ENCODE measurements at regions not wholly inside any gene's neighbourhood (a gene's known extent, or its start where the extent isn't known, plus 50 kb on each side); places are given as distances from the start of the nearest gene placed in this dataset.

- no peak for ATAC-seq
- TF ChIP-seq CTCF (IDR thresholded peaks at IDR 0.05) (no peak), POLR2A (IDR thresholded peaks at IDR 0.05) (no peak)
- intact Hi-C loops (cut with DNase I), result no loop called here
- Histone ChIP-seq H3K27ac (no peak overlapping the region), H3K4me1 (no peaks in the 10 kb centered on the region), H3K36me3 (replicated peaks in 1 of 2; ENCODE audit: insufficient read depth in 1 of 2, low read depth in 2 of 2) (no peaks in the 10 kb centered on the region), H3K4me3 (no peak overlapping the region), H3K27me3 (no peaks in the 10 kb centered on the region), H3K9me3 (no peaks in the 10 kb centered on the region)
- DNase-seq, result no peak
These were observed 1950.2 kb upstream of the LRRTM1 start for GRCh38 chr2:82254728-82255127.

GRCh38 chr2:82246220-82246775, 1941.7 kb upstream of the LRRTM1 start:
- Histone ChIP-seq H3K4me3 (no peak overlapping the region), H3K27ac (no peak overlapping the region), H3K36me3 (replicated peaks in 1 of 2; ENCODE audit: insufficient read depth in 1 of 2, low read depth in 2 of 2) (no peaks in the 10 kb centered on the region), H3K27me3 (no peaks in the 10 kb centered on the region), H3K4me1 (no peaks in the 10 kb centered on the region), H3K9me3 (no peaks in the 10 kb centered on the region)
- DNase-seq (no peak), ATAC-seq (no peak)
- intact Hi-C loops (cut with DNase I), result no loop called here
- TF ChIP-seq CTCF (IDR thresholded peaks at IDR 0.05), result no peak
- no peak for TF ChIP-seq POLR2A (IDR thresholded peaks at IDR 0.05)
- 71 to 85% methylated on average over 1 of the region's 1 CpG for WGBS, 2 donors

GRCh38 chr2:82239176-82239575, 1934.6 kb upstream of the LRRTM1 start:
- WGBS, 2 donors, result 20 to 24% methylated on average over 2 of the region's 2 CpGs
- ATAC-seq, result no peak
- TF ChIP-seq CTCF (IDR thresholded peaks at IDR 0.05) (no peak), POLR2A (IDR thresholded peaks at IDR 0.05) (no peak)
- intact Hi-C loops (cut with DNase I), result no loop called here
- H3K4me3 ChIP-seq, result no peak overlapping the region
- no peak for DNase-seq
- H3K36me3 ChIP-seq (replicated peaks in 1 of 2; ENCODE audit: insufficient read depth in 1 of 2, low read depth in 2 of 2), result no peaks in the 10 kb centered on the region
- no peaks in the 10 kb centered on the region for H3K27me3 ChIP-seq
- no peak overlapping the region for H3K27ac ChIP-seq
- no peaks in the 10 kb centered on the region for H3K9me3 ChIP-seq
- H3K4me1 ChIP-seq, result no peaks in the 10 kb centered on the region

GRCh38 chr2:82237994-82238662, 1933.6 kb upstream of the LRRTM1 start:
- intact Hi-C loops (cut with DNase I), result no loop called here
- DNase-seq, result no peak
- TF ChIP-seq CTCF (IDR thresholded peaks at IDR 0.05) (no peak), POLR2A (IDR thresholded peaks at IDR 0.05) (no peak)
- H3K9me3 ChIP-seq, result no peaks in the 10 kb centered on the region
- H3K36me3 ChIP-seq (replicated peaks in 1 of 2; ENCODE audit: insufficient read depth in 1 of 2, low read depth in 2 of 2), result no peaks in the 10 kb centered on the region
- no peaks in the 10 kb centered on the region for H3K4me1 ChIP-seq
- no peak overlapping the region for H3K4me3 ChIP-seq
- H3K27me3 ChIP-seq, result no peaks in the 10 kb centered on the region
- H3K27ac ChIP-seq, result no peak overlapping the region
- no peak for ATAC-seq

- intact Hi-C loops (cut with DNase I), result no loop called here
- H3K9me3 ChIP-seq, result no peaks in the 10 kb centered on the region
- no peaks in the 10 kb centered on the region for H3K4me1 ChIP-seq
- no peaks in the 10 kb centered on the region for H3K27me3 ChIP-seq
- TF ChIP-seq CTCF (IDR thresholded peaks at IDR 0.05) (no peak), POLR2A (IDR thresholded peaks at IDR 0.05) (no peak)
- H3K27ac ChIP-seq, result no peak overlapping the region
- no peak overlapping the region for H3K4me3 ChIP-seq
- no peak for ATAC-seq
- no peaks in the 10 kb centered on the region for H3K36me3 ChIP-seq (replicated peaks in 1 of 2; ENCODE audit: insufficient read depth in 1 of 2, low read depth in 2 of 2)
- no peak for DNase-seq
- 67 to 72% methylated on average over 8 of the region's 8 CpGs for WGBS, 2 donors
These were observed 1929.8 kb upstream of the LRRTM1 start for GRCh38 chr2:82234283-82234874.

Measured in body of pancreas (tissue), 4 donors.